GM23338 (cell line): ENCODE measurements at regions not wholly inside any gene's neighbourhood (a gene's known extent, or its start where the extent isn't known, plus 50 kb on each side); places are given as distances from the start of the nearest gene placed in this dataset.

Experiments
- ATAC-seq: fragments of 200-7000 bp; cut with Tn5 transposase; 3 replicates; pipeline ENCODE4 v1.9.1; 2020
- DNase-seq: peaks from one replicate; pipeline ENCODE4 v3.0.0-alpha.2; 2015; ENCODE audit warnings: low spot score
- H2AFZ ChIP-seq: fragments of 200-600 bp; sonication (generic); 2 replicates; pipeline ENCODE4 v1.8.0; 2016; ENCODE audit warnings: antibody characterized with exemption, mild to moderate bottlenecking, moderate library complexity
- H3F3A ChIP-seq: fragments of 200-600 bp; sonication (generic); replicated peaks from 2 replicates; pipeline ENCODE4 v1.8.0; 2017; ENCODE audit warnings: antibody characterized with exemption, mixed run types, low read depth
- H3K27ac ChIP-seq: fragments of 200-600 bp; sonication (generic); 2 replicates; pipeline ENCODE4 v1.6.1; 2016; ENCODE audit warnings: low read depth
- H3K27me3 ChIP-seq: fragments of 200-600 bp; sonication (generic); 2 replicates; pipeline ENCODE4 v1.8.0; 2016; ENCODE audit warnings: mild to moderate bottlenecking, mixed run types, moderate library complexity; ENCODE audit not compliant: insufficient read depth
- H3K36me3 ChIP-seq: fragments of 200-600 bp; sonication (generic); 2 replicates; pipeline ENCODE4 v1.8.0; 2016; ENCODE audit warnings: mild to moderate bottlenecking; ENCODE audit not compliant: insufficient read depth
- H3K4me1 ChIP-seq: fragments of 200-600 bp; sonication (generic); 2 replicates; pipeline ENCODE4 v1.8.0; 2016; ENCODE audit warnings: mild to moderate bottlenecking, moderate library complexity; ENCODE audit not compliant: insufficient read depth
- H3K4me2 ChIP-seq: fragments of 200-600 bp; sonication (generic); 2 replicates; pipeline ENCODE4 v1.7.1; 2017; ENCODE audit warnings: mixed run types
- H3K4me3 ChIP-seq: fragments of 200-600 bp; sonication (generic); 2 replicates; pipeline ENCODE4 v1.6.1; 2016; ENCODE audit warnings: mixed run types
- H3K79me2 ChIP-seq: fragments of 200-600 bp; sonication (generic); replicated peaks from 2 replicates; pipeline ENCODE4 v1.8.0; 2017; ENCODE audit warnings: mild to moderate bottlenecking; ENCODE audit not compliant: insufficient read depth
- H3K9me2 ChIP-seq: fragments of 200-600 bp; sonication (generic); 2 replicates; pipeline ENCODE4 v1.8.0; 2017; ENCODE audit not compliant: insufficient read depth
- H4K20me1 ChIP-seq: fragments of 200-600 bp; sonication (generic); replicated peaks from 2 replicates; pipeline ENCODE4 v1.8.0; 2017; ENCODE audit warnings: mild to moderate bottlenecking; ENCODE audit not compliant: insufficient read depth
- H3K27ac Mint-ChIP-seq: 2 replicates; pipeline ENCODE4 v1.8.0; 2020; ENCODE audit warnings: inconsistent platforms, mild to moderate bottlenecking, moderate library complexity, mixed read lengths
- H3K27me3 Mint-ChIP-seq: 3 replicates; pipeline ENCODE4 v1.8.0; 2022; ENCODE audit warnings: low read depth, mild to moderate bottlenecking, moderate library complexity, mixed read lengths, inconsistent platforms; ENCODE audit not compliant: insufficient read depth, poor library complexity
- H3K36me3 Mint-ChIP-seq: 3 replicates; pipeline ENCODE4 v1.8.0; 2021; ENCODE audit warnings: low read depth, mild to moderate bottlenecking, inconsistent platforms, moderate library complexity, mixed read lengths
- H3K4me1 Mint-ChIP-seq: 3 replicates; pipeline ENCODE4 v1.8.0; 2020; ENCODE audit warnings: mild to moderate bottlenecking, inconsistent platforms, mixed read lengths
- H3K4me3 Mint-ChIP-seq: 3 replicates; pipeline ENCODE4 v1.8.0; 2021; ENCODE audit warnings: moderate library complexity, mild to moderate bottlenecking, inconsistent platforms, mixed read lengths
- H3K9me3 Mint-ChIP-seq: 3 replicates; pipeline ENCODE4 v1.8.0; 2020; ENCODE audit warnings: moderate library complexity, mild to moderate bottlenecking, inconsistent platforms, mixed read lengths
- CREB1 ChIP-seq: fragments of 250-450 bp; sonication (Bioruptor Pico); IDR thresholded peaks from 2 replicates; pipeline ENCODE4 v1.5.0; 2020; ENCODE audit warnings: low read depth, mild to moderate bottlenecking, moderate library complexity
- EZH2 ChIP-seq: fragments of 200-600 bp; sonication (generic); IDR thresholded peaks from one replicate; pipeline ENCODE4 v1.8.0; 2017; ENCODE audit warnings: antibody characterized with exemption, mild to moderate bottlenecking, low read depth; ENCODE audit not compliant: unreplicated experiment
- EZH2phosphoT487 ChIP-seq: fragments of 200-600 bp; sonication (generic); IDR thresholded peaks from one replicate; pipeline ENCODE4 v1.8.1; 2018; ENCODE audit warnings: antibody characterized with exemption; ENCODE audit not compliant: unreplicated experiment
- JUNB ChIP-seq: IDR thresholded peaks from one replicate; pipeline ENCODE4 v1.6.1; 2016; ENCODE audit warnings: antibody characterized with exemption; ENCODE audit not compliant: unreplicated experiment
- NANOG ChIP-seq: IDR thresholded peaks from 2 replicates; pipeline ENCODE4 v1.6.1; 2016; ENCODE audit warnings: antibody characterized with exemption, borderline replicate concordance
- REST ChIP-seq: IDR thresholded peaks from one replicate; pipeline ENCODE4 v1.6.1; 2018; ENCODE audit warnings: antibody characterized with exemption; ENCODE audit not compliant: unreplicated experiment
- ZNF331 ChIP-seq: fragments of 250-450 bp; sonication (Bioruptor Pico); IDR thresholded peaks from 2 replicates; pipeline ENCODE4 v1.5.0; 2020; ENCODE audit warnings: low read depth, mild to moderate bottlenecking, moderate library complexity
- ZNF462 ChIP-seq: fragments of 250-450 bp; sonication (Bioruptor Pico); IDR thresholded peaks from 2 replicates; pipeline ENCODE4 v1.5.0; 2020; ENCODE audit warnings: mild to moderate bottlenecking, moderate library complexity

- TF ChIP-seq ZNF462 (CRISPR knock-in tag) (no peak), EZH2phosphoT487 (no peak), JUNB (no peak), ZNF331 (CRISPR knock-in tag) (no peak), REST (no peak)
Measured at GRCh38 chr3:70433091-70433490, 120.7 kb upstream of the MDFIC2 start (continued).

GRCh38 chr3:70431911-70432310, 119.5 kb upstream of the MDFIC2 start:
- H3F3A ChIP-seq, result no peaks in the 10 kb centered on the region
- 0 out of 2 replicates have a peak, but pooled peaks cover 4% of the 10 kb centered on the region for H3K9me2 ChIP-seq
- DNase-seq (no peak), ATAC-seq (no peak)
- no peaks in the 10 kb centered on the region for H3K27me3 ChIP-seq
- H3K4me2 ChIP-seq, result no peak overlapping the region
- H3K4me3 ChIP-seq, result no peak overlapping the region
- peaks cover 12% of the 10 kb centered on the region; the same call in 1 of the 2 replicates for H3K4me1 ChIP-seq
- H2AFZ ChIP-seq, result no peak overlapping the region
- Mint-ChIP-seq H3K27ac (no peak overlapping the region), H3K4me1 (peaks cover 18% of the 10 kb centered on the region), H3K36me3 (peaks cover 10% of the 10 kb centered on the region; the same call in 2 of the 3 replicates), H3K27me3 (peaks cover 2% of the 10 kb centered on the region), H3K9me3 (peaks cover 7% of the 10 kb centered on the region), H3K4me3 (no peak overlapping the region)
- no peaks in the 10 kb centered on the region for H3K79me2 ChIP-seq
- no peaks in the 10 kb centered on the region for H3K36me3 ChIP-seq
- H3K27ac ChIP-seq, result no peak overlapping the region
- no peaks in the 10 kb centered on the region for H4K20me1 ChIP-seq
- TF ChIP-seq ZNF331 (CRISPR knock-in tag) (no peak), NANOG (no peak), CREB1 (no peak), EZH2 (no peak)
